Brain pericyte (primary cell): ENCODE measurements at regions not wholly inside any gene's neighbourhood (a gene's known extent, or its start where the extent isn't known, plus 50 kb on each side); places are given as distances from the start of the nearest gene placed in this dataset.

Source experiments
- DNase-seq: peaks from one replicate; pipeline ENCODE4 v3.0.0-alpha.2; 2012; ENCODE audit warnings: low read depth, low spot score

GRCh38 chr9:115209601-115210306 lies 91.8 kb upstream of the TNC start:
- no peak for DNase-seq

GRCh38 chr9:115210699-115211098 lies 92.7 kb upstream of the TNC start:
- no peak for DNase-seq

DNA sequence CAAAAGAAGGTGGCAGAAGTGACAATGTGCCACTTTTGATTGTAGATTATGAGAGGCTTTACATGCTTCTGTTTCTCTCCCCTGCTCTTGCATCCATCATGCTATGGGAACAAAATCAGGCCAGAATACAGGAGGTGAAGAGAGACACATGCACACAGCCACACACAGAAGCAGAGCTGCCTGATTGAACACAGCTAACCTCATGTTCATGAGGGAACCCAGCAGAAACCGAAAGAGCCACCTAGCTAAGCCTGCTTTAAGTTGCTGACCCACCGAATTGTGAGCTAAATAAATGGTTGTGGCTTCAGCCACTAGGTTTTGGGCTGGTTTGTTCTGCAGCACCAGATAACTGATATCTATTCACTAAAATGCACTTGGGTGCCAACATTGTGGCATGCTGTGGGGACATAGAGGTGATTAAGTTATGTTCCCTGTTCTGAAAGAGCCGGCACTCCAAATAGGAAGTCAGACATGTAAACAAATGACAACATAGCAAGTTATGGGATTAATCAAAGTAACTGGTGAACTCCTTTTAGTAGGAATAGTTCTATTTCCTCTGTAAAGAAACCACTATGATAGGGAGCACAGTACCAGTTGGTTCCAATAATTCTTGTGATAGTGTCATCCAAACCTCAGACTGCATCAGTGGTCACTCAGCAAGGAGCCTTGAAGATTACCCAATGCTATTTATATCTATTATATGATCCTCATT lies 93.6 kb upstream of the TNC start:
- no peak for DNase-seq

DNA sequence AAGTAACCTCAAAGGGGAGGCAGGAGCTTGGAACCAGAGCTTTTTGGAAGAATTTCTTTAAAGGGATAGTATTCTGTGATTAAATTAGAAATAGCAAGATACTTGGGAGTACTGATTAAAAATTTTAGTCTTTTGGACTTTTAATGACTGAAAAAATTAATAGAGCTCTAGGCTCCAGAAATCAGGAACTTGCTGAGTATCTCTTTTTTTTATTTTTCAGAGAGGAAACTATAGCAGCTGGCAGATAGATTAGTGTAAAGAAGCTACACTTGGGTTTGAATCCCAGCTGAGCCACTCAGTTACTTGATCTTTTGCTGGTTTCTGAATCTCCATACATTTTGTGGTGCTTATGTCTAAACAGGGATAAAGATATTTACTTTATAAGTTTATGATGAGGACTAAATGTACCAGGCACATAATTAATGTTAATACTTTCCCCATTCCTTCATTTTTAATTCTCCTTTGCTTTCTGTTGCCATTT lies 94.2 kb upstream of the TNC start:
- DNase-seq = no peak

DNA sequence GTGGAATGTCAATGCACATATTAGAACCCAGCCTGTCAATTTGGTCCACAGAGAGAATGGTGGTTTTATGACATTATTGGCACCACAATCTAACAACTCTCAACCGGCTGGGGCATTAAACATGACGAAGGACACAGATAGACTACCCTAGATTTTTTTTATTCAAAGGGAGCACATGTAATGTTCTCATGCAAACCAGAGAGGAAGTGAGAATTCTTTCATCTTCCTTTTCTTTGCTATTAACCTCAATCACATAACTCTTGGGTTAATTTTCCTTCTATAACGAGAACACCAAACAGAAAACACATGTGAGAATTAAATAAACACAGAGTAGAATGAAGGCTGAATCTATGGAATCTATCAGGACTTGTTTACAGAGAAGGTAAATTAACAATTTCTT lies 94.9 kb upstream of the TNC start:
- DNase-seq = no peak

- DNase-seq = no peak
These were observed 95.9 kb upstream of the TNC start for GRCh38 chr9:115213818-115214334.

DNA sequence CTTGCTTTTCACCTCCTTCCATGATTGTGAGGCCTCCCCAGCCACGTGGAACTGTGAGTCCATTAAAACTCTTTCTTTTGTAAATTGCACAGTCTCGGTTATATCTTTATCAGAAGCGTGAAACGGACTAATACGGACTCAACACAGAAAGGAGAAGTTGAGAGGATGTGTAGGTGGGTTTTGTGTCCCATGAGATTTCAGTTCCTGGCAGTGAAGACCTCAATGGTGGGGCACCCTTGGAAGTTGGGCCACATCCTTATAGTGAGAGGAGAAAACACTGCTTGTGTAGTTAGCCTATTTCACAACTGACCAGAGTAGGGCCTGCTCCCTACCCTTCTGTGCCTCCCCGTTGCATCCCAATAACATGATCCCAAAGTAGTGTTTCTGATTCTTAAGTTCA lies 98.9 kb upstream of the TNC start:
- DNase-seq = no peak

DNA sequence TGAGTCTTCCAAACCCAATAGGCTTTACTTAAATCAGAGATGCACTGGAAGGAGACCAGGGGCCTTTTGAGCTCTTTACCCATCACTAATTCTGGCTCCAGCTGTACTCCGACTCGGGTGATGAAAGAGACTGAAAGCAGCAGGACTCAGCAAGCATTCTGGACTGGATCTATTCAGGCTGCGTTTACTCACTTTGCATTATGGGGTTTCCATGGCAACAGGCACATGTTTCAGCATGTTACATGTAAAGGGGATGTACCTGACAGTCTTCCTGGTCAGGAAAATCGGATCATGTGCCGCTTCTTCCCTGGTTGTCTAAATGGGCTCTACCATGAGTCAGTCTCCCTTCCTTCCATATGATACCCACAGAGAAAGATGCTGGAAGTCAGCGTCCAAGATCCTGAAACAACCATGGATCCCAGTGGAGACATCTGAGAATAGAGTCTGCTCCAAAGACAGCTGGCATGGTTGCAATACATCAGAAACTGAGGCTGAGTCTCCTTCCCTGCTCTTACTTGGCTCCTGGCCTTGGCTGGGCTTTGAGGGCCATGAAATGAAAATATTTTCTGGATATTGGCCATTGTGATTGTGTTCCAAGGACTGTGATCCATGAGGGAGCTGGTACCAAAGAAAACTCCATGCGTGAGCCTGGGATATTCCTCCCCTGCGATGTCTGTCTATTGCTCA lies 102.5 kb upstream of the TNC start:
- DNase-seq = no peak

DNA sequence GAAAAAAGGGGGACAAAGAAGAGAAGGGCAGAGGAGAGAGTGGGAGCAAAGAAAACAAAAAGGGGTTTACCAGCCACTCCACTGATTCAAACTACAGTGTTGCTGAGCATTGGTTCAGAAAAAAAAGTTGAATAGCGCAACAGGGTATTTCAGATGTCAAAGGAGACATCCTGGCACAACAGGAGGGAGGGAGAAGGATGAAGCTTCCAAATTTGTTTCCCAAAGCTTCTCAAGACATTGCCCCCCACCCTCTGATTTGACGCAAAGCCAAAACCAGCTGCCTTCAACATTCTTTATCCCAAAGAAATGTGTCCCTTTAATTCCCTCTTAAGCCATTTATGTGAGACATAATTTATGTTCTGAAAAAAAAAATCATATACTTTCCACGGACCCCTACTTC lies 105.5 kb upstream of the TNC start:
- no peak for DNase-seq

DNA sequence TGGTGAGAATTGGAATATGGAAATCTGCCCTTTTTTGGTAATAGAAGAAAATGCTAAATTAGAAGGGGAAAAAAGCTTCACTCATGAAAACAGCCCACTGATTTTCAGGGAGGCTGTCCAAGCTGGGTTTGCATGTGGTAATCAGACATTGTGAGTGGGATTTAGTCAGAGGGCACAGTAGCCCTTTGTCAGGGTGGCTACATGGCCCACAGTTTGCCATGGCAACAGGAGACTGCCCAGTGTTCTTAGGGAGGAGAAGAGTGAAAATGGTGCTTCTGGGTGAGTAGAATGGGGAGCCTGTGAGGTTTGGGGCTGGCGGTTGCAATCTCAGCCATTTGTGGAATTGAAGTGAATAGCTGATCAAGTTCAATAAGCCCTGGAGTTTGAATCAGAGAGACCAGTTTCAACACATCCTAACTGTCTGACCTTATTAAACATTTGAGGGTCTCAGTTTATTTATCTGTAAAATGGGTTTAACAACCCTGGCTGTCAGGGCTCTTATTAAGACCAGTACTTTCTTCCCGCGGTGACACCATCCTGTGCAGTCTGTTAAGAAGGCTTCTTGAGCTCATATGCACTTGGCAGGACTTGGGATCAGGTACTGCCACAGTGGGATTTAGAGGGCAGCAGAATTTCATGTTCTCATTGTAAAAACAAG lies 107.6 kb upstream of the TNC start:
- no peak for DNase-seq

- no peak for DNase-seq
These were observed 108.2 kb upstream of the TNC start for GRCh38 chr9:115226152-115226551.

DNA sequence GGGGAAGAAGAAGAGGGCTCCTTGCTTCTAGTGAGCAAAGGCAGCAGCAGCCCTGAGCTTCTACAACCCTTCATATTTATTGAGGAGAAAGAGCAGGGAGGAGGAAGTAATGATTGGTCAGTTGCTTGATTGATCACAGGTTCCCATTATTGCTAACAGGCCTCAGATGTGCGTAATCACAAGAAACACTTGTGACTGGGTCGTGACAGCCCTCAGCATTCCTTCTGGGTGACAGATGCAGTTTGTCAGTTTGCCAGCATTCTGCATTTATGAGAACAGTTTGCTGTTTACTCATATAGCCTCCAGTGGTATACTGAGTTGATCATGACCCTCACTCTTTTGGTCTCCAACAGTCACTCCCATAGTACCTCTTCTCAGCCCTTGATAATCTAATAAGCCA lies 111.5 kb upstream of the TNC start:
- no peak for DNase-seq

DNA sequence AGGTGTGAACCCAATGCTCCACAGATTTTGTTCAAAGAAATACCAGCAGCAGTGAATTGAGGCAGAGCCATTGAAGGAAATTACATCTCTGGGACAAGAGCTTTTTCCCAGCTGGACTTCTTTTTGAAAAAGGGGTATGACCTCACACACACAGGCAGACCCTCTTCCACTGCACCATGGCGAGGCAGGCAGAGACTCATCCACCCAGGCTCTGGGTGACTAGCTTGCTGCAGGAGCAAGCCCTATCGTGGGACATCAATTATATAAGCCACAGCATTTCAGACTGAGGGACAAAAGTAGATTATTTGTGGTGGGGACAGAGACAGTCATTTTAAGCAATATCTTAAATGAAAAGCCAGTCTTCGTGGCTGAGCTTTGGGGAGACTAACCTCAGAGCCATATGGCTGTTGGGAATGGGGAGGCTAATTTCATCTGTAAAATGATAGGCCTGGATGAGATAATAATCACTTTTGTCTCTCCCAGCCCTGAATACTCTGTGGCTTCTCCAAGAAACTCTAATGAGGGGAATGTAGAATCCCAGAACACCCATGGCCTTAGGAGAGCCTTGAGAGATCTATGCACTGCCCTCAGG lies 113.1 kb upstream of the TNC start:
- DNase-seq = no peak

DNA sequence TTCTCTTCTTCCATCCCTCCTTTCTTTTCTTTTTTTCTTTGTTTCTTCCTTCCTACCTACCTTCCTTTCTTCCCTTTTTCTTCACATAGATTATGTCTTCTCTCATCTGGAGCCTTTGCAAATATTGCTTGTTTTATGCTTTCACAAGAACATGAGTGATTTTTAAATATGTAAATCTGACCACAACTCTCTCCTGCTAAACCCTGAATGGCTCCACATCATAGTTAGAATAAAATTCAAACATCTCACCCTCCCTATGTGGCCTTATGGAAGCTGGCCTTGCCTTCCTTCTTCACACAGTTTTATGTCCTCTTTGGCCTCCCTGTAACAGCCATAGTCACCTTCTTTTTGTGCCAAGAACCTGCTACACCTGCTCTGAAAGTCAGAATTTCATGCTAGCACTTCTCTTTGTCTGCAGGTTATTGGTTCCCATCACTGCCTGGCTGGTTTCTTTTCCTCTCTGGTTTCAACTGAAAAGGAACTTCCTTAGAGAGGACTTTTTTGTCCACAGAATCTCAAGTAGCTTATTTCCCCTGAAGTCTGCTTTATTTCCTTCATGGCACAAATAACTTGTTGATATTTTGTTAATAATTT lies 114.3 kb upstream of the TNC start:
- no peak for DNase-seq

- DNase-seq = no peak
These were observed 116.1 kb upstream of the TNC start for GRCh38 chr9:115234094-115234493.

- DNase-seq = no peak
These were observed 117.3 kb upstream of the TNC start for GRCh38 chr9:115235221-115235620.

GRCh38 chr9:115237385-115237998 lies 119.5 kb upstream of the TNC start:
- no peak for DNase-seq

DNA sequence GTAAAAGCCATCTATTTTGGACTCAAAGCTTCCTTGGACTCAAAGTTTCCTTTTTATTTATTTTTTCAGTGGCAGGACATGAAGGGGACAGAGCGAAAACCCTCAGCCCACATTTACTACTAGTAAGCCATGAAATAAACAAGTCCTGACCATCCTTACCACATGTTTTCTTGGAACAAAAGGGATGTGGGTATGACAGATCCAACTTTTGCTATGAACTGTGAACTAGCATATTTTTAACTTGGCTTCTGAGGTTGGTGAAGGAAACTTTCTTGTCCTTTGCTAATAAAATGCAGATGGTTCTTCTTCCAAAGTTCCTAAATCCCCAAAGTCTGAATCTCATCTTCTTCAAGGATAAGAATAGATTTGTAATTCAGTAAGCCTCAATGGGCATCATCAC lies 122.7 kb upstream of the TNC start:
- no peak for DNase-seq

- no peak for DNase-seq
These were observed 123.7 kb upstream of the TNC start for GRCh38 chr9:115241641-115242040.

GRCh38 chr9:115249488-115249887 lies 131.5 kb upstream of the TNC start:
- DNase-seq = no peak

DNA sequence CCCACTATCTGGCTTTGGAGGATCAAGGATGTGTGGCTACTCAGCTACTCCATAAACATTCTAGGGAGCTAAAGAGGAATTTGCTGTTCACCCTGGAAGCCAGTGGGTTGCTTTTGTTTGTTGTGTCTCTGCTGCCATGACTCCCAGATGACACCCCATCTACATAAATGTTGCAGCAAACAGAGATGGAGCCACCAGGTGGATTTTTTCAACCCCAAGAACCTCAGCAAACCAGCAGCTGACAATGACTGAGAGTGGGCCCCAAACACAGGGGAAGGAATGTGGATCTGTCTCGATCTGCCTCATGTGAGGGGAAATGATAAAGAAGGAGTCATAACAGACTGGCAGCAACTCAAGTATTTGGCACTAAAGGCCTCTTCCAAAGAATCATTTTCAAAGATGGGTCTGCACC lies 132.7 kb upstream of the TNC start:
- no peak for DNase-seq
